Motor neuron (in vitro differentiated cells): ENCODE measurements at regions not wholly inside any gene's neighbourhood (a gene's known extent, or its start where the extent isn't known, plus 50 kb on each side); places are given as distances from the start of the nearest gene placed in this dataset.
A peak's percentile ranks its signal among the peaks of the same experiment; 100 is the strongest.
"Not testable (repeated sequence)": the region's sequence is repeated elsewhere in the genome, so short reads cannot be mapped to it uniquely, and the experiment has no call there.

Experiments used
- ATAC-seq, 8 experiments: fragments of 200-7000 bp; cut with Tn5 transposase; replicated peaks in 6 of 8; 2 replicates each; pipeline ENCODE4 v1.8.0; 2021; ENCODE audit warnings: mild to moderate bottlenecking in 8 of 8, moderate library complexity in 8 of 8
- H3K27ac ChIP-seq, 2 donors: fragments of 250-450 bp; sonication (Bioruptor Pico); 2 replicates each; pipeline ENCODE4 v1.9.0; 2021; ENCODE audit warnings: antibody characterized with exemption in 2 of 2, mild to moderate bottlenecking in 2 of 2, moderate library complexity in 1 of 2
- H3K4me1 ChIP-seq, 2 donors: fragments of 250-450 bp; sonication (Bioruptor Pico); replicated peaks in 1 of 2; 2 replicates each; pipeline ENCODE4 v1.6.1; 2021; ENCODE audit warnings: antibody characterized with exemption in 2 of 2, mild to moderate bottlenecking in 2 of 2, moderate library complexity in 1 of 2
- H3K4me3 ChIP-seq, 5 donors: fragments of 250-450 bp; sonication (Bioruptor Pico); 2 replicates each; pipeline ENCODE4 v1.9.0; 2021; ENCODE audit warnings: antibody characterized with exemption in 5 of 5, mild to moderate bottlenecking in 5 of 5, moderate library complexity in 4 of 5
- WGBS, 10 experiments: fragments of 450-650 bp; shearing (Covaris generic); methylation state at CpG; one replicate each; pipeline ENCODE4 v1.0.0; 2022; 5-methylcytosine and 5-hydroxymethylcytosine counted together
- in situ Hi-C, 9 experiments: fragments of 400-800 bp; cut with MboI; loops; one replicate each; pipeline ENCODE4 v1.15.0; 2021; ENCODE audit warnings: low sequenced_read_pairs in 9 of 9, low pct_unique_long_range_greater_than_20kb in 2 of 9; ENCODE audit not compliant: unreplicated experiment in 9 of 9

- in situ Hi-C loops, H3K4me3 ChIP-seq, H3K4me1 ChIP-seq, H3K27ac ChIP-seq, ATAC-seq: not testable (repeated sequence)
- 15 to 100% (median 58%) methylated on average over 1 to 4 of the region's 5 CpGs; no CpG with 5 or more reads in 2 of the 10 experiments for WGBS, 10 experiments
Observed at GRCh38 chr20:25932806-25933205, 236.2 kb upstream of the ZNF337 start.

GRCh38 chr20:25932170-25932569 is 235.5 kb upstream of the ZNF337 start:
- 0 to 63% (median 20%) methylated on average over 1 to 2 of the region's 2 CpGs; no CpG with 5 or more reads in 3 of the 10 experiments for WGBS, 10 experiments
- H3K27ac ChIP-seq, in situ Hi-C loops: not testable (repeated sequence)

GRCh38 chr20:25902321-25902720 is 205.7 kb upstream of the ZNF337 start:
- H3K27ac ChIP-seq, in situ Hi-C loops, H3K4me3 ChIP-seq, ATAC-seq, H3K4me1 ChIP-seq: not testable (repeated sequence)

More at GRCh38 chr20:25932170-25932569, 235.5 kb upstream of the ZNF337 start:
- not testable (repeated sequence) for H3K4me1 ChIP-seq, ATAC-seq, H3K4me3 ChIP-seq

GRCh38 chr20:25898663-25899062 is 202.0 kb upstream of the ZNF337 start:
- H3K4me1 ChIP-seq, H3K27ac ChIP-seq, in situ Hi-C loops, ATAC-seq, H3K4me3 ChIP-seq: not testable (repeated sequence)
- 100% methylated on average over 1 of the region's 5 CpGs; no CpG with 5 or more reads in 9 of the 10 experiments for WGBS, 10 experiments

- in situ Hi-C loops, ATAC-seq, H3K27ac ChIP-seq, H3K4me1 ChIP-seq, H3K4me3 ChIP-seq: not testable (repeated sequence)
- WGBS, 10 experiments, result 67 to 100% (median 92%) methylated on average over 1 to 2 of the region's 2 CpGs; no CpG with 5 or more reads in 3 of the 10 experiments
Observed at GRCh38 chr20:25879096-25879495, 182.4 kb upstream of the ZNF337 start.

GRCh38 chr20:25868650-25868979 is 172.0 kb upstream of the ZNF337 start:
- not testable (repeated sequence) for H3K27ac ChIP-seq

GRCh38 chr20:25867776-25868649 is 171.4 kb upstream of the ZNF337 start:
- H3K4me1 ChIP-seq, result peaks cover 5 to 19% of the 10 kb centered on the region in 2 donors
- H3K27ac ChIP-seq, result no peak overlapping the region
- ATAC-seq, result peak; percentile 70 to 88 (median 84)
- 0 to 8% (median 3%) methylated on average over 6 to 8 of the region's 46 CpGs; no CpG with 5 or more reads in 5 of the 10 experiments for WGBS, 10 experiments
- peak overlapping the region; percentile 31 to 47 (median 36) for H3K4me3 ChIP-seq
- in situ Hi-C loops, result loop anchor here in 3 of 9 experiments (25.0 kb wide), 3 partner anchors 94 to 281 kb away; partner anchors contain the start of genes NINL (in 1 of the 3) and ZNF337 (in 1 of the 3)

More at GRCh38 chr20:25868650-25868979, 172.0 kb upstream of the ZNF337 start:
- peak overlapping the region; percentile 31 to 47 (median 36) for H3K4me3 ChIP-seq
- in situ Hi-C loops, result loop anchor here in 3 of 9 experiments (25.0 kb wide), 3 partner anchors 94 to 281 kb away; partner anchors contain the start of genes NINL (in 1 of the 3) and ZNF337 (in 1 of the 3)
- peaks cover 4 to 18% of the 10 kb centered on the region in 2 donors for H3K4me1 ChIP-seq
- WGBS, 10 experiments, result 0 to 100% (median 44%) methylated on average over 1 to 9 of the region's 17 CpGs; no CpG with 5 or more reads in 6 of the 10 experiments
- ATAC-seq, result not testable (repeated sequence)

GRCh38 chr20:25867015-25867775 is 170.5 kb upstream of the ZNF337 start:
- 53 to 100% (median 81%) methylated on average over 1 to 21 of the region's 35 CpGs; no CpG with 5 or more reads in 2 of the 10 experiments for WGBS, 10 experiments
- in situ Hi-C loops, result loop anchor here in 3 of 9 experiments (25.0 kb wide), 3 partner anchors 95 to 280 kb away; partner anchors contain the start of genes NINL (in 1 of the 3) and ZNF337 (in 1 of the 3)
- H3K4me3 ChIP-seq, result peak overlapping the region in 4 of 5 donors; percentile 0 to 47 (median 38)
- H3K4me1 ChIP-seq, result peaks cover 6 to 20% of the 10 kb centered on the region in 2 donors
- not testable (repeated sequence) for ATAC-seq, H3K27ac ChIP-seq

- Histone ChIP-seq H3K4me1 (peaks cover 10 to 28% of the 10 kb centered on the region in 2 donors), H3K4me3 (peak overlapping the region; percentile 27 to 40 (median 36)), H3K27ac (no peak overlapping the region)
- ATAC-seq, result peak; percentile 27 to 59 (median 47)
- in situ Hi-C loops, result loop anchor here in 3 of 9 experiments (25.0 kb wide), 3 partner anchors 96 to 279 kb away; partner anchors contain the start of genes NINL (in 1 of the 3) and ZNF337 (in 1 of the 3)
- WGBS, 10 experiments, result 0 to 60% (median 15%) methylated on average over 1 to 25 of the region's 43 CpGs; no CpG with 5 or more reads in 3 of the 10 experiments
Observed at GRCh38 chr20:25865715-25866656, 169.3 kb upstream of the ZNF337 start.

- 15 to 88% (median 50%) methylated on average over 5 to 20 of the region's 30 CpGs; no CpG with 5 or more reads in 4 of the 10 experiments for WGBS, 10 experiments
Observed at GRCh38 chr20:25864963-25865714, 168.5 kb upstream of the ZNF337 start.

More at GRCh38 chr20:25864963-25865714, 168.5 kb upstream of the ZNF337 start:
- not testable (repeated sequence) for ATAC-seq, H3K27ac ChIP-seq
- peaks cover 10 to 32% of the 10 kb centered on the region in 2 donors for H3K4me1 ChIP-seq
- H3K4me3 ChIP-seq, result peak overlapping the region; percentile 27 to 40 (median 36)
- in situ Hi-C loops, result loop anchor here in 3 of 9 experiments (25.0 kb wide), 3 partner anchors 97 to 278 kb away; partner anchors contain the start of genes NINL (in 1 of the 3) and ZNF337 (in 1 of the 3)
